ENCODE measurements at regions not wholly inside any gene's neighbourhood (a gene's known extent, or its start where the extent isn't known, plus 50 kb on each side); places are given as distances from the start of the nearest gene placed in this dataset.

- no peaks in the 10 kb centered on the region for H3K4me1 ChIP-seq (ENCODE audit: control insufficient read depth, insufficient read depth, low read length)
- no peaks in the 10 kb centered on the region for H3K9me3 ChIP-seq (ENCODE audit: control insufficient read depth, low read length)
- intact Hi-C loops (cut with DNase I) = no loop called here
- WGBS = 64% methylated on average over 13 of the region's 13 CpGs
- ATAC-seq = no peak
- H3K27ac ChIP-seq (ENCODE audit: low read length) = no peak overlapping the region
- peak; percentile 41 to 72 (median 57) for DNase-seq
- no peak overlapping the region for H3K4me3 ChIP-seq (ENCODE audit: low read length)
- no peaks in the 10 kb centered on the region for H3K27me3 ChIP-seq (ENCODE audit: control insufficient read depth, insufficient read depth)
Observed at GRCh38 chr17:83174362-83175118, 95.1 kb downstream of the METRNL start.

- Histone ChIP-seq H3K4me3 (ENCODE audit: low read length) (no peak overlapping the region), H3K4me1 (ENCODE audit: control insufficient read depth, insufficient read depth, low read length) (no peaks in the 10 kb centered on the region), H3K27ac (ENCODE audit: low read length) (no peak overlapping the region), H3K9me3 (ENCODE audit: control insufficient read depth, low read length) (no peaks in the 10 kb centered on the region), H3K27me3 (ENCODE audit: control insufficient read depth, insufficient read depth) (no peaks in the 10 kb centered on the region)
- WGBS = 84% methylated on average over 16 of the region's 16 CpGs
- intact Hi-C loops (cut with DNase I) = no loop called here
- DNase-seq (peak in 1 of 3 donors; percentile 25), ATAC-seq (no peak)
Observed at GRCh38 chr17:83175119-83175821, 95.9 kb downstream of the METRNL start.

- H3K4me1 ChIP-seq (ENCODE audit: control insufficient read depth, insufficient read depth, low read length) = no peaks in the 10 kb centered on the region
- no peak overlapping the region for H3K27ac ChIP-seq (ENCODE audit: low read length)
- H3K4me3 ChIP-seq (ENCODE audit: low read length) = no peak overlapping the region
- no peaks in the 10 kb centered on the region for H3K27me3 ChIP-seq (ENCODE audit: control insufficient read depth, insufficient read depth)
- WGBS = 89% methylated on average over 15 of the region's 15 CpGs
- intact Hi-C loops (cut with DNase I) = no loop called here
- DNase-seq (no peak), ATAC-seq (no peak)
- H3K9me3 ChIP-seq (ENCODE audit: control insufficient read depth, low read length) = no peaks in the 10 kb centered on the region
Observed at GRCh38 chr17:83175822-83176622, 96.6 kb downstream of the METRNL start.

- no peaks in the 10 kb centered on the region for H3K4me1 ChIP-seq (ENCODE audit: control insufficient read depth, insufficient read depth, low read length)
- no peaks in the 10 kb centered on the region for H3K9me3 ChIP-seq (ENCODE audit: control insufficient read depth, low read length)
- intact Hi-C loops (cut with DNase I) = no loop called here
- ATAC-seq = no peak
- DNase-seq = peak in 1 of 3 donors; percentile 27
- WGBS = 95% methylated on average over 22 of the region's 22 CpGs
- no peak overlapping the region for H3K27ac ChIP-seq (ENCODE audit: low read length)
- H3K4me3 ChIP-seq (ENCODE audit: low read length) = no peak overlapping the region
- H3K27me3 ChIP-seq (ENCODE audit: control insufficient read depth, insufficient read depth) = no peaks in the 10 kb centered on the region
Observed at GRCh38 chr17:83176623-83177583, 97.5 kb downstream of the METRNL start.

GRCh38 chr17:83177611-83178532 is 98.5 kb downstream of the METRNL start:
- intact Hi-C loops (cut with DNase I) = no loop called here

GRCh38 chr17:83178533-83179304 is 99.3 kb downstream of the METRNL start:
- intact Hi-C loops (cut with DNase I) = no loop called here
- WGBS = 80% methylated on average over 29 of the region's 29 CpGs
- ATAC-seq = no peak
- Histone ChIP-seq H3K27me3 (ENCODE audit: control insufficient read depth, insufficient read depth) (no peaks in the 10 kb centered on the region), H3K4me3 (ENCODE audit: low read length) (no peak overlapping the region), H3K27ac (ENCODE audit: low read length) (peak overlapping the region; percentile 25), H3K9me3 (ENCODE audit: control insufficient read depth, low read length) (no peaks in the 10 kb centered on the region), H3K4me1 (ENCODE audit: control insufficient read depth, insufficient read depth, low read length) (peaks cover 3% of the 10 kb centered on the region)
- DNase-seq = peak in 1 of 3 donors; percentile 37

More at GRCh38 chr17:83177611-83178532, 98.5 kb downstream of the METRNL start:
- ATAC-seq (no peak), DNase-seq (peak in 1 of 3 donors; percentile 47)
- Histone ChIP-seq H3K27me3 (ENCODE audit: control insufficient read depth, insufficient read depth) (no peaks in the 10 kb centered on the region), H3K4me3 (ENCODE audit: low read length) (no peak overlapping the region), H3K9me3 (ENCODE audit: control insufficient read depth, low read length) (no peaks in the 10 kb centered on the region), H3K4me1 (ENCODE audit: control insufficient read depth, insufficient read depth, low read length) (no peaks in the 10 kb centered on the region), H3K27ac (ENCODE audit: low read length) (no peak overlapping the region)
- 93% methylated on average over 32 of the region's 32 CpGs for WGBS

GRCh38 chr17:83179374-83179773 is 100.0 kb downstream of the METRNL start:
- 73% methylated on average over 12 of the region's 12 CpGs for WGBS
- ATAC-seq = no peak
- no peak for DNase-seq
- Histone ChIP-seq H3K27ac (ENCODE audit: low read length) (no peak overlapping the region), H3K27me3 (ENCODE audit: control insufficient read depth, insufficient read depth) (no peaks in the 10 kb centered on the region), H3K4me1 (ENCODE audit: control insufficient read depth, insufficient read depth, low read length) (peaks cover 5% of the 10 kb centered on the region), H3K9me3 (ENCODE audit: control insufficient read depth, low read length) (no peaks in the 10 kb centered on the region), H3K4me3 (ENCODE audit: low read length) (no peak overlapping the region)
- intact Hi-C loops (cut with DNase I) = no loop called here

- peaks cover 5% of the 10 kb centered on the region for H3K4me1 ChIP-seq (ENCODE audit: control insufficient read depth, insufficient read depth, low read length)
- H3K27ac ChIP-seq (ENCODE audit: low read length) = no peak overlapping the region
- DNase-seq (no peak), ATAC-seq (no peak)
- WGBS = 91% methylated on average over 9 of the region's 9 CpGs
- H3K4me3 ChIP-seq (ENCODE audit: low read length) = no peak overlapping the region
- H3K27me3 ChIP-seq (ENCODE audit: control insufficient read depth, insufficient read depth) = no peaks in the 10 kb centered on the region
- H3K9me3 ChIP-seq (ENCODE audit: control insufficient read depth, low read length) = no peaks in the 10 kb centered on the region
- intact Hi-C loops (cut with DNase I) = no loop called here
Observed at GRCh38 chr17:83179811-83180210, 100.4 kb downstream of the METRNL start.

- Histone ChIP-seq H3K27me3 (ENCODE audit: control insufficient read depth, insufficient read depth) (no peaks in the 10 kb centered on the region), H3K4me1 (ENCODE audit: control insufficient read depth, insufficient read depth, low read length) (peaks cover 5% of the 10 kb centered on the region), H3K27ac (ENCODE audit: low read length) (no peak overlapping the region), H3K9me3 (ENCODE audit: control insufficient read depth, low read length) (no peaks in the 10 kb centered on the region), H3K4me3 (ENCODE audit: low read length) (no peak overlapping the region)
- DNase-seq (no peak), ATAC-seq (no peak)
- WGBS = 95% methylated on average over 25 of the region's 25 CpGs
- intact Hi-C loops (cut with DNase I) = no loop called here
Observed at GRCh38 chr17:83180264-83180995, 101.0 kb downstream of the METRNL start.

Data from right cardiac atrium (tissue), 5 donors.